Stimulated activated CD4-positive, alpha-beta T cell treated with anti-CD3 and anti-CD28 coated beads, Interleukin-2, amount 100 ng/mL, for 48 hours (primary cell): ENCODE measurements at regions not wholly inside any gene's neighbourhood (a gene's known extent, or its start where the extent isn't known, plus 50 kb on each side); places are given as distances from the start of the nearest gene placed in this dataset.

Experiments used
- DNase-seq, 2 donors: peaks; one replicate each; pipeline ENCODE4 v3.0.0-alpha.2; 2020

GRCh38 chr6:131510591-131510990 lies 62.4 kb upstream of the ARG1 start:
- DNase-seq = no peak

- DNase-seq = peak in 1 of 2 donors; percentile 22
Measured at GRCh38 chr6:131519670-131520436, 53.2 kb upstream of the ARG1 start.
